Erythroblast (primary cell): ENCODE measurements at regions not wholly inside any gene's neighbourhood (a gene's known extent, or its start where the extent isn't known, plus 50 kb on each side); places are given as distances from the start of the nearest gene placed in this dataset.

Experiments used
- GATA1 ChIP-seq: IDR thresholded peaks from 2 replicates; pipeline ENCODE4 v1.6.1; 2011; ENCODE audit warnings: low read depth, mild to moderate bottlenecking, control low read depth, low read length, moderate library complexity
- POLR2A ChIP-seq: IDR thresholded peaks from 2 replicates; pipeline ENCODE4 v1.6.1; 2011; ENCODE audit warnings: mild to moderate bottlenecking, low read length

DNA sequence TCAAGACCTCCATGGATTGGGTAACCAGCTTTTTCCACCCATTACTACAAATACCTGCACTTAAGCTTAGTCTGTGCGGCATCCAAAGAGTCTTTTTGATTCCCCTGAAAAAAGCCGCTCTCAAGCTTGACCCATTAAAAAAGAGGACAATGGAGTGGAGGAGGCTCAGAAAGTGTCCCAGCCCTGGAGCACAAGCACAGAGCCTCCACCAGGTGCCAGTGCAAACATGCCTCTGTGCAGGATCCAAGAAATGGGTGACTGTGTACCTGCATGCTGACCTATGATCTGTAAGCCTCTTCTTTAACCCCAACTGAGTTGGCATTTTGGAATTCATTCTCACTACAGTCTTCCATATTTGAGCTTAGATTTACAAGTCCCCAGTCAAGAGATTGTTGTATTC lies 168.3 kb upstream of the TLE4 start:
- TF ChIP-seq POLR2A (no peak), GATA1 (no peak)
